ENCODE measurements at regions not wholly inside any gene's neighbourhood (a gene's known extent, or its start where the extent isn't known, plus 50 kb on each side); places are given as distances from the start of the nearest gene placed in this dataset.

GRCh38 chr7:127064-127598 is 65.2 kb upstream of the FAM20C start:
- TF ChIP-seq POLR2A (IDR thresholded peaks at IDR 0.05) (no peak), CTCF (IDR thresholded peaks at IDR 0.05) (no peak)

All from thyroid gland (tissue), 4 donors.